ENCODE measurements at regions not wholly inside any gene's neighbourhood (a gene's known extent, or its start where the extent isn't known, plus 50 kb on each side); places are given as distances from the start of the nearest gene placed in this dataset.

DNA sequence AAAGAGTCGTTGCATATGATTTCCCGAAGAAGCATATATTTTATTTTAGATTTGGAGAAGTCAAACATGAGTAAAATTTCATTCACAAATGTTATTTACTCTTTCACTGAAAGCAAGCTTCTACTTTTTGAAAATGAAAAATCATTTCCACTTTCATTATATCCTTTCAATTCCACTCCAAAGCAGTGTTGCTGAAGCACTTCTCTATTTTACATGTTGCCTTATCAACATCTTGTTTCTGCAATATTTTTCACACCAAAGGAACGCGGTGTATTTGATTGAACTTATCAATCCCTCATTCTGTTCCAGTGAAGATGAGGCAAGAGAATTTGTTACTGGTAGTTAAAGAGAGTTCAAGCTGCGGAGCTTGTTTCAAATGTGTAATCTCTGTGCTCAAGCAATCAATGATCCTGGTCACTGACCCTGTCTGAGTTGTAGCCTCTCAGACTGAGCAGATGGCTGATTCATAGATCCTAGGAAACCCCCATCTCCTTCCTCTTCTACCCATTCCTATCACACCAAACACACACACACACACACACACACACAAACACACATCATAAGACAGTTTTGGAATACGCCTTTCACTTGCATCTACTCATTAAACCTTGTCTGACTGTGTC is 236.2 kb upstream of the FLRT2 start:
- Histone ChIP-seq H3K4me3 (no peak overlapping the region), H3K36me3 (replicated peaks; ENCODE audit: insufficient read depth, low read depth) (no peaks in the 10 kb centered on the region), H3K4me2 (no peak overlapping the region), H3K4me1 (ENCODE audit: insufficient read depth) (no peaks in the 10 kb centered on the region), H3K79me2 (no peaks in the 10 kb centered on the region), H3K27ac (no peak overlapping the region), H3K9me2 (replicated peaks; ENCODE audit: insufficient read depth) (no peaks in the 10 kb centered on the region), H2AFZ (no peak overlapping the region), H3K27me3 (no peaks in the 10 kb centered on the region), H3K9me3 (ENCODE audit: low read depth) (no peaks in the 10 kb centered on the region), H4K20me1 (ENCODE audit: insufficient read depth, poor library complexity, severe bottlenecking) (no peaks in the 10 kb centered on the region)
- TF ChIP-seq, protein P1, sequence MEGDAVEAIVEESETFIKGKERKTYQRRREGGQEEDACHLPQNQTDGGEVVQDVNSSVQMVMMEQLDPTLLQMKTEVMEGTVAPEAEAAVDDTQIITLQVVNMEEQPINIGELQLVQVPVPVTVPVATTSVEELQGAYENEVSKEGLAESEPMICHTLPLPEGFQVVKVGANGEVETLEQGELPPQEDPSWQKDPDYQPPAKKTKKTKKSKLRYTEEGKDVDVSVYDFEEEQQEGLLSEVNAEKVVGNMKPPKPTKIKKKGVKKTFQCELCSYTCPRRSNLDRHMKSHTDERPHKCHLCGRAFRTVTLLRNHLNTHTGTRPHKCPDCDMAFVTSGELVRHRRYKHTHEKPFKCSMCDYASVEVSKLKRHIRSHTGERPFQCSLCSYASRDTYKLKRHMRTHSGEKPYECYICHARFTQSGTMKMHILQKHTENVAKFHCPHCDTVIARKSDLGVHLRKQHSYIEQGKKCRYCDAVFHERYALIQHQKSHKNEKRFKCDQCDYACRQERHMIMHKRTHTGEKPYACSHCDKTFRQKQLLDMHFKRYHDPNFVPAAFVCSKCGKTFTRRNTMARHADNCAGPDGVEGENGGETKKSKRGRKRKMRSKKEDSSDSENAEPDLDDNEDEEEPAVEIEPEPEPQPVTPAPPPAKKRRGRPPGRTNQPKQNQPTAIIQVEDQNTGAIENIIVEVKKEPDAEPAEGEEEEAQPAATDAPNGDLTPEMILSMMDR (IDR thresholded peaks at IDR 0.05; ENCODE audit: poor library complexity), result no peak
- TF ChIP-seq EZH2phosphoT487 (IDR thresholded peaks at IDR 0.05; ENCODE audit: low read depth, severe bottlenecking, unreplicated experiment) (no peak), EZH2 (IDR thresholded peaks at IDR 0.05; ENCODE audit: borderline replicate concordance) (no peak)
- 85% methylated on average over 6 of the region's 6 CpGs for WGBS (ENCODE audit: low lambda C conversion rate, missing lambda C conversion rate)
- no peak for DNase-seq (ENCODE audit: low spot score)

DNA sequence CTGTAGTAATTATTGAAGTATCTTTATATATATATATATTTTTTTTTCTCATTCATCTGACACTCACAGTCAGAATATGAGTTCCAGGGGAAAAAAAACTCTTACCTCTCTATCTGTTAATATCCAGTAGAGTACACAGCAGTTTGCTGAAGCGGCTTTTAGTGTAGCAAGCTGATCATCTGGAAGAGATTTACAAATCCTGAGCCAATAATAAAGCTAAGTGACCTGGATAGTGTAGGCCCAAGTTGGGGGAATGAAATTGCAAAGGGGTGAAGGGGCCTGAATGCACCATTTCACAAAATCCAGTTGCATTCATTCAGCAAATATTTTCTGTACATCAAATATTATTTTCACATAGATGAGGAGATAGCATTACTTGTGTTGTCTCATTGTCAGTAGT is 234.6 kb upstream of the FLRT2 start:
- no peaks in the 10 kb centered on the region for H4K20me1 ChIP-seq (ENCODE audit: insufficient read depth, poor library complexity, severe bottlenecking)

DNA sequence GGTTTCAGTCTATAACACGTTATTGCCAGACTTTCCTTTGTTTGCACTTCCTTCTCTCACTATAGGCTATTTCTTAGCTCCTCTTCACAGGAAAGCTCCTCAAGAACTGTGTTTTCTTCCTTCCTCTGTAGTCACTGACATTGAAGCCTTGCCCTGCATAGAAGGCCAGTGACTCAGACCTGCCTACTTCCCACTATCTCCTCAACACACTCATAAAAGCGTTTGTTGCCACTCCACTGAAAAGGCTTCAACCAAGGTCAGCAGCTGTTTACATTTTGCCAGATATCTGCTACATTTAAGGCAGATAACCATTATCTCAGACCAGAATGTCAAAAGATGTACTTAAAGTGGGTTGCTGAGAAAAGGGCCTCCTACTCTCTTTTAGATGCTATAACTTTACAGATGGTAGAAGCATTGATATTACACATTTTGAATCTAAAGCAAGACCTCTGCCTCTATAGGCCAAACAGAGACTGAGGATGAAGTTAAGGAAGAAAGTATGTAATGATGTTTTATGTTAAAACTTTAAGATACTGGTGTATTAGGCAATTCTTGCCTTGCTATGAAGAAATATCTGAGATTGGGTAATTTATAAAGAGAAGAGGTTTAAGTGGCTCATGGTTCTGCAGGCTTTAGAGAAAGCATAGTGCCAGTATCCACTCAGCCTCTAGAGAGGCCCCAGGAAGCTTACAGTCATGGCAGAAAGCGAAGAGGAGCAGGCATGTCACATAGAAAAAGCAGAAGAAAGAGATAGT is 233.3 kb upstream of the FLRT2 start:
- H4K20me1 ChIP-seq (ENCODE audit: insufficient read depth, poor library complexity, severe bottlenecking), result no peaks in the 10 kb centered on the region
- H3K9me2 ChIP-seq (replicated peaks; ENCODE audit: insufficient read depth), result no peaks in the 10 kb centered on the region
- H3K27ac ChIP-seq, result peak overlapping the region; percentile 49
- H3K9me3 ChIP-seq (ENCODE audit: low read depth), result no peaks in the 10 kb centered on the region
- H2AFZ ChIP-seq, result no peak overlapping the region
- WGBS (ENCODE audit: low lambda C conversion rate, missing lambda C conversion rate), result 45% methylated on average over 3 of the region's 3 CpGs
- no peaks in the 10 kb centered on the region for H3K79me2 ChIP-seq
- no peak overlapping the region for H3K4me2 ChIP-seq
- TF ChIP-seq EZH2phosphoT487 (IDR thresholded peaks at IDR 0.05; ENCODE audit: low read depth, severe bottlenecking, unreplicated experiment) (no peak), EZH2 (IDR thresholded peaks at IDR 0.05; ENCODE audit: borderline replicate concordance) (no peak)
- TF ChIP-seq, protein P1 (IDR thresholded peaks at IDR 0.05; ENCODE audit: poor library complexity), result no peak
- H3K4me1 ChIP-seq (ENCODE audit: insufficient read depth), result no peaks in the 10 kb centered on the region
- H3K4me3 ChIP-seq, result no peak overlapping the region
- H3K36me3 ChIP-seq (replicated peaks; ENCODE audit: insufficient read depth, low read depth), result no peaks in the 10 kb centered on the region
- peak; percentile 68 for DNase-seq (ENCODE audit: low spot score)
- no peaks in the 10 kb centered on the region for H3K27me3 ChIP-seq

More for the DNA sequence above, 234.6 kb upstream of the FLRT2 start:
- no peaks in the 10 kb centered on the region for H3K4me1 ChIP-seq (ENCODE audit: insufficient read depth)
- H3K79me2 ChIP-seq, result no peaks in the 10 kb centered on the region
- no peak overlapping the region for H3K4me3 ChIP-seq
- no peak for TF ChIP-seq EZH2 (IDR thresholded peaks at IDR 0.05; ENCODE audit: borderline replicate concordance)
- no peak for TF ChIP-seq EZH2phosphoT487 (IDR thresholded peaks at IDR 0.05; ENCODE audit: low read depth, severe bottlenecking, unreplicated experiment)
- TF ChIP-seq, protein P1 (IDR thresholded peaks at IDR 0.05; ENCODE audit: poor library complexity), result no peak
- H3K9me2 ChIP-seq (replicated peaks; ENCODE audit: insufficient read depth), result no peaks in the 10 kb centered on the region
- 61% methylated on average over 1 of the region's 1 CpG for WGBS (ENCODE audit: low lambda C conversion rate, missing lambda C conversion rate)
- H3K4me2 ChIP-seq, result no peak overlapping the region
- H3K27me3 ChIP-seq, result no peaks in the 10 kb centered on the region
- no peaks in the 10 kb centered on the region for H3K9me3 ChIP-seq (ENCODE audit: low read depth)
- H3K36me3 ChIP-seq (replicated peaks; ENCODE audit: insufficient read depth, low read depth), result no peaks in the 10 kb centered on the region
- H2AFZ ChIP-seq, result no peak overlapping the region
- no peak overlapping the region for H3K27ac ChIP-seq
- no peak for DNase-seq (ENCODE audit: low spot score)
